ENCODE measurements at regions not wholly inside any gene's neighbourhood (a gene's known extent, or its start where the extent isn't known, plus 50 kb on each side); places are given as distances from the start of the nearest gene placed in this dataset.

- TF ChIP-seq, protein P1, sequence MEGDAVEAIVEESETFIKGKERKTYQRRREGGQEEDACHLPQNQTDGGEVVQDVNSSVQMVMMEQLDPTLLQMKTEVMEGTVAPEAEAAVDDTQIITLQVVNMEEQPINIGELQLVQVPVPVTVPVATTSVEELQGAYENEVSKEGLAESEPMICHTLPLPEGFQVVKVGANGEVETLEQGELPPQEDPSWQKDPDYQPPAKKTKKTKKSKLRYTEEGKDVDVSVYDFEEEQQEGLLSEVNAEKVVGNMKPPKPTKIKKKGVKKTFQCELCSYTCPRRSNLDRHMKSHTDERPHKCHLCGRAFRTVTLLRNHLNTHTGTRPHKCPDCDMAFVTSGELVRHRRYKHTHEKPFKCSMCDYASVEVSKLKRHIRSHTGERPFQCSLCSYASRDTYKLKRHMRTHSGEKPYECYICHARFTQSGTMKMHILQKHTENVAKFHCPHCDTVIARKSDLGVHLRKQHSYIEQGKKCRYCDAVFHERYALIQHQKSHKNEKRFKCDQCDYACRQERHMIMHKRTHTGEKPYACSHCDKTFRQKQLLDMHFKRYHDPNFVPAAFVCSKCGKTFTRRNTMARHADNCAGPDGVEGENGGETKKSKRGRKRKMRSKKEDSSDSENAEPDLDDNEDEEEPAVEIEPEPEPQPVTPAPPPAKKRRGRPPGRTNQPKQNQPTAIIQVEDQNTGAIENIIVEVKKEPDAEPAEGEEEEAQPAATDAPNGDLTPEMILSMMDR (IDR thresholded peaks at IDR 0.05; ENCODE audit: insufficient read depth, low read length): no peak
- TF ChIP-seq POLR2AphosphoS5 (IDR thresholded peaks at IDR 0.05; ENCODE audit: low read depth) (no peak), REST (IDR thresholded peaks at IDR 0.05; ENCODE audit: insufficient replicate concordance, low read depth) (no peak), SPI1 (IDR thresholded peaks at IDR 0.05; ENCODE audit: borderline replicate concordance, low read depth) (no peak), GABPA (IDR thresholded peaks at IDR 0.05; ENCODE audit: low read depth) (no peak)
Measured at GRCh38 chr6:147138835-147139234, 65.4 kb upstream of the STXBP5 start.
